Endothelial cell of umbilical vein (primary cell): ENCODE measurements at regions not wholly inside any gene's neighbourhood (a gene's known extent, or its start where the extent isn't known, plus 50 kb on each side); places are given as distances from the start of the nearest gene placed in this dataset.

Experiments
- BruUV-seq: library from RNA; stranded (reverse); fragments of 400-500 nt; replicated peaks from 2 replicates; lab custom pipeline; 2021; lab: Mats Ljungman, UMichigan
- CTCF ChIA-PET: fragments of 300-600, 350-600 bp; sonication (Branson Sonifier 250); formaldehyde crosslinking; loops from one replicate; lab custom pipeline; 2021; ENCODE audit warnings: antibody characterized with exemption, inconsistent platforms; lab: Charles Lee
- POLR2A ChIA-PET: fragments of 300-600, 350-600 bp; sonication (Branson Sonifier 250); formaldehyde crosslinking; loops from one replicate; lab custom pipeline; 2021; ENCODE audit warnings: antibody characterized with exemption, inconsistent platforms; lab: Charles Lee
- DNase-seq: peaks from one replicate; pipeline ENCODE4 v3.0.0-alpha.2; 2011; ENCODE audit warnings: low read depth, low spot score
- FAIRE-seq: peaks from 2 replicates; lab custom pipeline; 2011; peaks lifted over from hg19 to GRCh38; lab: Jason Lieb, UNC
- H2AFZ ChIP-seq: 2 replicates; pipeline ENCODE4 v1.6.0; 2012; ENCODE audit warnings: low read depth, low read length, control low read depth, inconsistent platforms
- H3K27ac ChIP-seq: 2 replicates; pipeline ENCODE4 v1.5.1; 2011; ENCODE audit warnings: low read depth, mild to moderate bottlenecking, control low read depth, low read length, moderate library complexity; ENCODE audit not compliant: insufficient read depth
- H3K27me3 ChIP-seq, 2 experiments: 2 replicates each; pipeline versions ENCODE4 v1.6.0 to v1.6.1; 2011; ENCODE audit warnings: low read length in 2 of 2, mixed read lengths in 1 of 2; ENCODE audit not compliant: control insufficient read depth in 2 of 2, insufficient read depth in 2 of 2
- H3K36me3 ChIP-seq, 2 experiments: 2 replicates in 1 of 2; 3 replicates in 1 of 2; pipeline ENCODE4 v1.5.1; 2011; ENCODE audit warnings: low read length in 2 of 2, mild to moderate bottlenecking in 1 of 2, moderate library complexity in 1 of 2; ENCODE audit not compliant: control insufficient read depth in 2 of 2, insufficient read depth in 2 of 2; ENCODE audit errors: extremely low read depth in 1 of 2
- H3K4me1 ChIP-seq: 3 replicates; pipeline ENCODE4 v1.5.1; 2011; ENCODE audit warnings: mild to moderate bottlenecking, low read length; ENCODE audit not compliant: control insufficient read depth, insufficient read depth; ENCODE audit errors: extremely low read depth
- H3K4me2 ChIP-seq: 2 replicates; pipeline ENCODE4 v1.6.1; 2011; ENCODE audit warnings: low read length, control low read depth, mixed read lengths; ENCODE audit not compliant: insufficient read depth
- H3K4me3 ChIP-seq, 3 experiments: fragments of 200-600 bp in 1 of 3; sonication (generic), shearing (Covaris generic) in 1 of 3; replicated peaks in 1 of 3; 2 replicates each; pipeline ENCODE4 v1.5.1; 2011 to 2016; ENCODE audit warnings: control low read depth in 3 of 3, low read length in 3 of 3, mild to moderate bottlenecking in 2 of 3, inconsistent platforms in 1 of 3, low read depth in 1 of 3, moderate library complexity in 1 of 3; ENCODE audit not compliant: insufficient read depth in 1 of 3
- H3K79me2 ChIP-seq: 2 replicates; pipeline ENCODE4 v1.6.0; 2012; ENCODE audit warnings: low read length, inconsistent platforms; ENCODE audit not compliant: control insufficient read depth, insufficient read depth
- H3K9ac ChIP-seq: replicated peaks from 2 replicates; pipeline ENCODE3; 2011; ENCODE audit warnings: low read length, control low read depth; ENCODE audit not compliant: insufficient read depth; ENCODE audit errors: extremely low read depth
- H3K9me1 ChIP-seq: replicated peaks from 3 replicates; pipeline ENCODE4 v1.6.0; 2011; ENCODE audit warnings: mild to moderate bottlenecking, low read length; ENCODE audit not compliant: control insufficient read depth, insufficient read depth; ENCODE audit errors: extremely low read depth
- H3K9me3 ChIP-seq: replicated peaks from 2 replicates; pipeline ENCODE4 v1.5.1; 2012; ENCODE audit warnings: low read length, inconsistent platforms; ENCODE audit not compliant: control insufficient read depth, insufficient read depth
- H4K20me1 ChIP-seq: replicated peaks from 2 replicates; pipeline ENCODE3; 2011; ENCODE audit warnings: mild to moderate bottlenecking, low read length; ENCODE audit not compliant: control insufficient read depth, insufficient read depth; ENCODE audit errors: extremely low read depth
- EZH2 ChIP-seq: IDR thresholded peaks from 2 replicates; pipeline ENCODE4 v1.6.1; 2012; ENCODE audit warnings: borderline replicate concordance, low read depth, mild to moderate bottlenecking, moderate library complexity, low read length, inconsistent platforms; ENCODE audit not compliant: severe bottlenecking
- FOS ChIP-seq: IDR thresholded peaks from 2 replicates; pipeline ENCODE4 v1.6.1; 2011; ENCODE audit warnings: mild to moderate bottlenecking, low read length, moderate library complexity, borderline replicate concordance; ENCODE audit not compliant: insufficient read depth
- GATA2 ChIP-seq: IDR thresholded peaks from 2 replicates; pipeline ENCODE4 v1.7.0; 2011; ENCODE audit warnings: low read depth, mild to moderate bottlenecking, moderate library complexity, mixed read lengths, low read length; ENCODE audit not compliant: insufficient read length, insufficient read depth
- JUN ChIP-seq: IDR thresholded peaks from 2 replicates; pipeline ENCODE4 v1.6.1; 2011; ENCODE audit warnings: borderline replicate concordance, low read depth; ENCODE audit not compliant: insufficient read length, insufficient read depth
- MYC ChIP-seq: IDR thresholded peaks from one replicate; pipeline ENCODE4 v1.6.1; 2011; ENCODE audit warnings: mild to moderate bottlenecking, low read depth, low read length
- POLR2A ChIP-seq: IDR thresholded peaks from 2 replicates; pipeline ENCODE4 v1.6.1; 2012; ENCODE audit warnings: low read depth, mild to moderate bottlenecking, control low read depth, low read length
- POLR2AphosphoS5 ChIP-seq: IDR thresholded peaks from 2 replicates; pipeline ENCODE4 v1.6.1; 2012; ENCODE audit warnings: low read depth, mild to moderate bottlenecking, control low read depth, low read length, moderate library complexity; ENCODE audit not compliant: insufficient read depth
- dilution Hi-C: fragments of 300-500 bp; cut with MboI; formaldehyde crosslinking; loops from one replicate; pipeline ENCODE4 v1.15.0; 2019; ENCODE audit warnings: low sequenced_read_pairs; ENCODE audit not compliant: extremely low pct_ligation_motif_present
- intact Hi-C: fragments of 100-400 bp; cut with micrococcal nuclease; formaldehyde crosslinking; loops from one replicate; pipeline ENCODE4 v1.10.0; 2022
- TF ChIP-seq, protein P1 (sequence below), 2 donors: IDR thresholded peaks; 1 replicate in 1 of 2; 2 replicates in 1 of 2; pipeline ENCODE4 v1.5.1; 2011; ENCODE audit warnings: low read length in 2 of 2, mild to moderate bottlenecking in 2 of 2, moderate library complexity in 2 of 2, control low read depth in 1 of 2, inconsistent platforms in 1 of 2, low read depth in 1 of 2; ENCODE audit not compliant: insufficient read depth in 1 of 2; ENCODE audit errors: extremely low read depth in 1 of 2
- TF ChIP-seq, protein P2 (sequence below): IDR thresholded peaks from 2 replicates; pipeline ENCODE4 v1.6.1; 2011; ENCODE audit not compliant: insufficient read depth, insufficient read length

DNA sequence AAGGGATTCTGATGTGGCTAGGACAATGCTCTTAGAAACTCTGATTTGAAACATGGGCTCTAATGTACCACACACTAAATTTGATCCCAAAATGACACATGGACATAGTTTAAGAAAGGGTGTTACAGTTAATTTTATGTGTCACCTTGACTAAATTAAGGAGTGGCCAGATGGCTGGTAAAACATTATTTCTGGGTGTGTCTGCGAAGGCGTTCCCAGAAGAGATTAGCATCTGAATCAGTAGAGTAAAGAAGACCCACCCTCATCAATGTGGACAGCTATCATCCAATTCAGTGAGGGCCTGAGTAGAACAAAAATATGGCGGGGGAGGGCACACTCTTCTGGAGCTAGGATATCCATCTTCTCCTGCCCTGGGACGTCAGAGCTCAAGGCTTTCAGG lies 283.1 kb upstream of the CHAC2 start:
- TF ChIP-seq GATA2 (no peak), MYC (no peak), FOS (no peak), JUN (no peak), EZH2 (no peak), POLR2AphosphoS5 (no peak), POLR2A (no peak)
- TF ChIP-seq, protein P1, sequence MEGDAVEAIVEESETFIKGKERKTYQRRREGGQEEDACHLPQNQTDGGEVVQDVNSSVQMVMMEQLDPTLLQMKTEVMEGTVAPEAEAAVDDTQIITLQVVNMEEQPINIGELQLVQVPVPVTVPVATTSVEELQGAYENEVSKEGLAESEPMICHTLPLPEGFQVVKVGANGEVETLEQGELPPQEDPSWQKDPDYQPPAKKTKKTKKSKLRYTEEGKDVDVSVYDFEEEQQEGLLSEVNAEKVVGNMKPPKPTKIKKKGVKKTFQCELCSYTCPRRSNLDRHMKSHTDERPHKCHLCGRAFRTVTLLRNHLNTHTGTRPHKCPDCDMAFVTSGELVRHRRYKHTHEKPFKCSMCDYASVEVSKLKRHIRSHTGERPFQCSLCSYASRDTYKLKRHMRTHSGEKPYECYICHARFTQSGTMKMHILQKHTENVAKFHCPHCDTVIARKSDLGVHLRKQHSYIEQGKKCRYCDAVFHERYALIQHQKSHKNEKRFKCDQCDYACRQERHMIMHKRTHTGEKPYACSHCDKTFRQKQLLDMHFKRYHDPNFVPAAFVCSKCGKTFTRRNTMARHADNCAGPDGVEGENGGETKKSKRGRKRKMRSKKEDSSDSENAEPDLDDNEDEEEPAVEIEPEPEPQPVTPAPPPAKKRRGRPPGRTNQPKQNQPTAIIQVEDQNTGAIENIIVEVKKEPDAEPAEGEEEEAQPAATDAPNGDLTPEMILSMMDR (IDR thresholded peaks at IDR 0.05; ENCODE audit: extremely low read depth in 1 of 2, insufficient read depth in 1 of 2, low read depth in 1 of 2, low read length in 2 of 2), result no peak
- TF ChIP-seq, protein P2, sequence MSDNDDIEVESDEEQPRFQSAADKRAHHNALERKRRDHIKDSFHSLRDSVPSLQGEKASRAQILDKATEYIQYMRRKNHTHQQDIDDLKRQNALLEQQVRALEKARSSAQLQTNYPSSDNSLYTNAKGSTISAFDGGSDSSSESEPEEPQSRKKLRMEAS, result no peak
- Histone ChIP-seq H3K9me1 (no peaks in the 10 kb centered on the region), H3K27ac (no peak overlapping the region), H3K9ac (no peak overlapping the region), H3K27me3 (no peaks in the 10 kb centered on the region), H3K4me2 (no peak overlapping the region), H2AFZ (no peak overlapping the region), H4K20me1 (no peaks in the 10 kb centered on the region), H3K79me2 (no peaks in the 10 kb centered on the region), H3K36me3 (no peaks in the 10 kb centered on the region), H3K4me3 (no peak overlapping the region), H3K4me1 (no peaks in the 10 kb centered on the region), H3K9me3 (no peaks in the 10 kb centered on the region)
- DNase-seq, result no peak
- ChIA-PET POLR2A (no interaction called here), CTCF (no interaction called here)
- dilution Hi-C loops, result no loop called here
- BruUV-seq, result no TSS peak
- intact Hi-C loops, result no loop called here
- no peak for FAIRE-seq
